HG03442 (cell line): ENCODE measurements at regions not wholly inside any gene's neighbourhood (a gene's known extent, or its start where the extent isn't known, plus 50 kb on each side); places are given as distances from the start of the nearest gene placed in this dataset.

Experiments
- ATAC-seq: cut with Tn5 transposase; IDR thresholded peaks from one replicate; pipeline ENCODE4 v1.9.1; 2021; ENCODE audit warnings: mild to moderate bottlenecking, moderate library complexity; ENCODE audit not compliant: unreplicated experiment

- no peak for ATAC-seq
Observed at GRCh38 chr5:3943859-3944258, 348.2 kb downstream of the IRX1 start.

- no peak for ATAC-seq
Observed at GRCh38 chr5:3944930-3945329, 349.3 kb downstream of the IRX1 start.

GRCh38 chr5:3948838-3949237 is 353.2 kb downstream of the IRX1 start:
- no peak for ATAC-seq

GRCh38 chr5:3954199-3954598 is 358.6 kb downstream of the IRX1 start:
- ATAC-seq, result no peak

- ATAC-seq, result no peak
Observed at GRCh38 chr5:3954633-3955032, 359.0 kb downstream of the IRX1 start.

- ATAC-seq, result no peak
Observed at GRCh38 chr5:3957658-3958057, 362.0 kb downstream of the IRX1 start.

GRCh38 chr5:3958389-3958788 is 362.8 kb downstream of the IRX1 start:
- no peak for ATAC-seq

GRCh38 chr5:3962113-3962512 is 366.5 kb downstream of the IRX1 start:
- ATAC-seq, result no peak

GRCh38 chr5:3963652-3964051 is 368.0 kb downstream of the IRX1 start:
- ATAC-seq, result no peak

- no peak for ATAC-seq
Observed at GRCh38 chr5:3980156-3980555, 384.5 kb downstream of the IRX1 start.

- ATAC-seq, result no peak
Observed at GRCh38 chr5:3987867-3988266, 392.2 kb downstream of the IRX1 start.

GRCh38 chr5:3993856-3994473 is 398.3 kb downstream of the IRX1 start:
- no peak for ATAC-seq

- no peak for ATAC-seq
Observed at GRCh38 chr5:3994628-3995027, 399.0 kb downstream of the IRX1 start.

GRCh38 chr5:3995954-3996619 is 400.5 kb downstream of the IRX1 start:
- ATAC-seq, result no peak

GRCh38 chr5:3996707-3997336 is 401.2 kb downstream of the IRX1 start:
- ATAC-seq, result no peak

- ATAC-seq, result no peak
Observed at GRCh38 chr5:3997670-3998069, 402.0 kb downstream of the IRX1 start.

- ATAC-seq, result no peak
Observed at GRCh38 chr5:3999929-4000328, 404.3 kb downstream of the IRX1 start.

GRCh38 chr5:4001004-4001403 is 405.4 kb downstream of the IRX1 start:
- ATAC-seq, result no peak

GRCh38 chr5:4001758-4002533 is 406.3 kb downstream of the IRX1 start:
- no peak for ATAC-seq

GRCh38 chr5:4005335-4005734 is 409.7 kb downstream of the IRX1 start:
- ATAC-seq, result no peak

GRCh38 chr5:4007001-4007400 is 411.4 kb downstream of the IRX1 start:
- ATAC-seq, result no peak

- ATAC-seq, result no peak
Observed at GRCh38 chr5:4011943-4012342, 416.3 kb downstream of the IRX1 start.
